ENCODE measurements at regions not wholly inside any gene's neighbourhood (a gene's known extent, or its start where the extent isn't known, plus 50 kb on each side); places are given as distances from the start of the nearest gene placed in this dataset.

GRCh38 chr2:64349131-64349530, 104.8 kb upstream of the LGALSL start:
- Histone ChIP-seq H3K4me1 (no peaks in the 10 kb centered on the region), H3K4me3 (no peak overlapping the region), H3K9me3 (no peaks in the 10 kb centered on the region), H3K27me3 (no peaks in the 10 kb centered on the region), H3K36me3 (replicated peaks in 1 of 2; ENCODE audit: insufficient read depth in 1 of 2, low read depth in 2 of 2) (no peaks in the 10 kb centered on the region), H3K27ac (no peak overlapping the region)
- intact Hi-C loops (cut with DNase I): no loop called here
- ATAC-seq (no peak), DNase-seq (no peak)
- 93 to 96% methylated on average over 2 of the region's 2 CpGs for WGBS, 2 donors
- TF ChIP-seq CTCF (IDR thresholded peaks at IDR 0.05) (no peak), POLR2A (IDR thresholded peaks at IDR 0.05) (no peak)

GRCh38 chr2:64350996-64351395, 103.0 kb upstream of the LGALSL start:
- H3K27ac ChIP-seq: no peak overlapping the region
- WGBS, 2 donors: 73 to 87% methylated on average over 2 of the region's 2 CpGs
- ATAC-seq: no peak
- no peak for DNase-seq
- H3K36me3 ChIP-seq (replicated peaks in 1 of 2; ENCODE audit: insufficient read depth in 1 of 2, low read depth in 2 of 2): no peaks in the 10 kb centered on the region
- TF ChIP-seq POLR2A (IDR thresholded peaks at IDR 0.05): no peak
- TF ChIP-seq CTCF (IDR thresholded peaks at IDR 0.05): no peak
- no peaks in the 10 kb centered on the region for H3K4me1 ChIP-seq
- no peak overlapping the region for H3K4me3 ChIP-seq
- intact Hi-C loops (cut with DNase I): no loop called here
- H3K9me3 ChIP-seq: no peaks in the 10 kb centered on the region
- no peaks in the 10 kb centered on the region for H3K27me3 ChIP-seq

GRCh38 chr2:64352292-64352691, 101.7 kb upstream of the LGALSL start:
- no peak overlapping the region for H3K27ac ChIP-seq
- WGBS, 2 donors: 88 to 95% methylated on average over 1 of the region's 1 CpG
- intact Hi-C loops (cut with DNase I): no loop called here
- H3K4me1 ChIP-seq: no peaks in the 10 kb centered on the region
- ATAC-seq: peak; percentile 54
- no peaks in the 10 kb centered on the region for H3K9me3 ChIP-seq
- no peaks in the 10 kb centered on the region for H3K36me3 ChIP-seq (replicated peaks in 1 of 2; ENCODE audit: insufficient read depth in 1 of 2, low read depth in 2 of 2)
- TF ChIP-seq POLR2A (IDR thresholded peaks at IDR 0.05) (no peak), CTCF (IDR thresholded peaks at IDR 0.05) (no peak)
- H3K4me3 ChIP-seq: no peak overlapping the region
- H3K27me3 ChIP-seq: no peaks in the 10 kb centered on the region
- DNase-seq: no peak

GRCh38 chr2:64354857-64355680, 98.9 kb upstream of the LGALSL start:
- Histone ChIP-seq H3K4me1 (peaks cover 10% of the 10 kb centered on the region), H3K36me3 (replicated peaks in 1 of 2; ENCODE audit: insufficient read depth in 1 of 2, low read depth in 2 of 2) (no peaks in the 10 kb centered on the region), H3K27ac (no peak overlapping the region), H3K27me3 (no peaks in the 10 kb centered on the region), H3K9me3 (no peaks in the 10 kb centered on the region), H3K4me3 (no peak overlapping the region)
- intact Hi-C loops (cut with DNase I): no loop called here
- WGBS, 2 donors: 74 to 80% methylated on average over 11 of the region's 11 CpGs
- DNase-seq: no peak
- no peak for TF ChIP-seq CTCF (IDR thresholded peaks at IDR 0.05)
- ATAC-seq: no peak

- Histone ChIP-seq H3K4me1 (peaks cover 29% of the 10 kb centered on the region), H3K4me3 (no peak overlapping the region), H3K27ac (no peak overlapping the region), H3K36me3 (replicated peaks in 1 of 2; ENCODE audit: insufficient read depth in 1 of 2, low read depth in 2 of 2) (no peaks in the 10 kb centered on the region), H3K9me3 (no peaks in the 10 kb centered on the region), H3K27me3 (no peaks in the 10 kb centered on the region)
- DNase-seq (no peak), ATAC-seq (no peak)
- intact Hi-C loops (cut with DNase I): no loop called here
- TF ChIP-seq POLR2A (IDR thresholded peaks at IDR 0.05) (no peak), CTCF (IDR thresholded peaks at IDR 0.05) (no peak)
- 83 to 87% methylated on average over 2 of the region's 2 CpGs for WGBS, 2 donors
Observed at GRCh38 chr2:64356906-64357305, 97.1 kb upstream of the LGALSL start.
